ENCODE measurements at regions not wholly inside any gene's neighbourhood (a gene's known extent, or its start where the extent isn't known, plus 50 kb on each side); places are given as distances from the start of the nearest gene placed in this dataset.

DNA sequence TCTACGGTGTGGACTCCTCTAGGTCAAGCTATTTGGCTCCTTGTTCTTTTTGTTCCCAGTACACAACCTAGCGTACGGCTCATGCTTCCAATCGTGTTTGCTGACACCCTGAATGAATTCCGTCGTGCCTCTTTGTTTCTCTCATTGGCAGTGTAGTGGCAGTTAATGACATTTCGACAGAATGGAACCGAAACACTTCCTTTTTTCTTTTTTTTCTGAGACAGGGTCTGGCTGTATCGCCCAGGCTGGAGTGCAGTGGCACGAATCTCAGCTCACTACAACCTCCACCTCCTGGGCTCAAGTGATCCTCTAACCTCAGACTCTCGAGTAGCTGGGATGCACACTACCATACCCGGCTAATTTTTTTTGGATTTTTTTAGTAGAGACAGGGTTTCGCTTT lies 113.3 kb upstream of the ATP6AP2 start:
- H3K27ac ChIP-seq, result no peak overlapping the region
- 89% methylated on average over 13 of the region's 13 CpGs for WGBS (ENCODE audit: missing lambda C conversion rate)
- DNase-seq (ENCODE audit: low read depth in 1 of 2, low spot score in 1 of 2) (no peak), ATAC-seq (no peak), FAIRE-seq (peak; percentile 61)
- TF ChIP-seq MAZ (IDR thresholded peaks at IDR 0.05; ENCODE audit: borderline replicate concordance, low read depth, low read length), result no peak
- no peak for TF ChIP-seq SREBF2 (IDR thresholded peaks at IDR 0.05)
- no peak for TF ChIP-seq FOSL2 (IDR thresholded peaks at IDR 0.05)
- no peak for TF ChIP-seq FOSL2 (CRISPR knock-in tag; IDR thresholded peaks at IDR 0.05)
- no peak for TF ChIP-seq HOXB13 (CRISPR knock-in tag; IDR thresholded peaks at IDR 0.05; ENCODE audit: low read depth)
- TF ChIP-seq CHD4 (IDR thresholded peaks at IDR 0.05; ENCODE audit: borderline replicate concordance), result no peak
- no peak for TF ChIP-seq EP300 (IDR thresholded peaks at IDR 0.05)
- TF ChIP-seq ZC3H11A (IDR thresholded peaks at IDR 0.05), result no peak
- no peak for TF ChIP-seq FOXS1 (CRISPR knock-in tag; IDR thresholded peaks at IDR 0.05)
- TF ChIP-seq, protein P1, sequence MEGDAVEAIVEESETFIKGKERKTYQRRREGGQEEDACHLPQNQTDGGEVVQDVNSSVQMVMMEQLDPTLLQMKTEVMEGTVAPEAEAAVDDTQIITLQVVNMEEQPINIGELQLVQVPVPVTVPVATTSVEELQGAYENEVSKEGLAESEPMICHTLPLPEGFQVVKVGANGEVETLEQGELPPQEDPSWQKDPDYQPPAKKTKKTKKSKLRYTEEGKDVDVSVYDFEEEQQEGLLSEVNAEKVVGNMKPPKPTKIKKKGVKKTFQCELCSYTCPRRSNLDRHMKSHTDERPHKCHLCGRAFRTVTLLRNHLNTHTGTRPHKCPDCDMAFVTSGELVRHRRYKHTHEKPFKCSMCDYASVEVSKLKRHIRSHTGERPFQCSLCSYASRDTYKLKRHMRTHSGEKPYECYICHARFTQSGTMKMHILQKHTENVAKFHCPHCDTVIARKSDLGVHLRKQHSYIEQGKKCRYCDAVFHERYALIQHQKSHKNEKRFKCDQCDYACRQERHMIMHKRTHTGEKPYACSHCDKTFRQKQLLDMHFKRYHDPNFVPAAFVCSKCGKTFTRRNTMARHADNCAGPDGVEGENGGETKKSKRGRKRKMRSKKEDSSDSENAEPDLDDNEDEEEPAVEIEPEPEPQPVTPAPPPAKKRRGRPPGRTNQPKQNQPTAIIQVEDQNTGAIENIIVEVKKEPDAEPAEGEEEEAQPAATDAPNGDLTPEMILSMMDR (IDR thresholded peaks at IDR 0.05), result no peak
- TF ChIP-seq EHMT2 (IDR thresholded peaks at IDR 0.05; ENCODE audit: low read depth), result no peak
- no peak for TF ChIP-seq KDM5A (IDR thresholded peaks at IDR 0.05)
- no peak for TF ChIP-seq POLR2A (IDR thresholded peaks at IDR 0.05; ENCODE audit: low read length)
- TF ChIP-seq KDM1A (IDR thresholded peaks at IDR 0.05; ENCODE audit: low read depth), result no peak
- H3K9me3 ChIP-seq, result no peaks in the 10 kb centered on the region
- no peak overlapping the region for H3K4me2 ChIP-seq
- H3K4me1 ChIP-seq, result no peaks in the 10 kb centered on the region; the same call in 2 of the 3 replicates
- H3K4me3 ChIP-seq, result no peak overlapping the region
- CTCF ChIA-PET, result interaction anchor here (1.0 to 1.3 kb wide), 2 partner anchors 17 to 144 kb away, joined by 3 to 4 read pairs; no protein-coding TSS in a partner anchor
- POLR2A ChIA-PET, result no interaction called here

- 49% methylated on average over 5 of the region's 5 CpGs for WGBS (ENCODE audit: missing lambda C conversion rate)
- POLR2A ChIA-PET, result no interaction called here
- FAIRE-seq (no peak), ATAC-seq (no peak), DNase-seq (ENCODE audit: low read depth in 1 of 2, low spot score in 1 of 2) (no peak)
- CTCF ChIA-PET, result interaction anchor here (1.4 kb wide), 1 partner anchor 11 kb away, joined by 5 read pairs; no protein-coding TSS in a partner anchor
- Histone ChIP-seq H3K4me2 (no peak overlapping the region), H3K4me1 (no peaks in the 10 kb centered on the region), H3K27ac (no peak overlapping the region), H3K4me3 (no peak overlapping the region), H3K9me3 (no peaks in the 10 kb centered on the region)
- TF ChIP-seq EHF (CRISPR knock-in tag; IDR thresholded peaks at IDR 0.05) (no peak), MAX (IDR thresholded peaks at IDR 0.05) (no peak), NR3C1 (IDR thresholded peaks at IDR 0.05) (no peak), MYC (IDR thresholded peaks at IDR 0.05; ENCODE audit: borderline replicate concordance, low read length) (no peak), FOSB (CRISPR knock-in tag; IDR thresholded peaks at IDR 0.05) (no peak)
Observed at GRCh38 chrX:40465735-40466551, 114.8 kb upstream of the ATP6AP2 start.

DNA sequence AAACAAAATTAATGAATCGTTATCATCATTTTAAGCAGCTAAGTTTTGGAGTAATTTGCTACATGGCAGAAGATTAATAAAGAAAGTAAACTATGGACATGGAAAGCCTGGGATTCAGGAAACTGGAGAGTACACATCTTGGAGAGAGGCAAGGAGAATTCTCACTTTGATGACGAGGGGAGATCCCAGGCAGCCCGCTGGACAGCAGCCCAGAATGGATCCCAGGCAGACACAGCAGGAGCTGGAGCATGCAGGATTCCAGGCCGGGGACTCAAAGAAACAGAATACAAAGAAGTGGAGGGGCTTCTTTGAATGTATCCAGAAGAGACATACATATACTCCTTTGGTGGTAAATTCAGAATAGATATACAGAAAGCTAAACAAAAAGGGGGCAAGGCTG lies 118.0 kb upstream of the ATP6AP2 start:
- Histone ChIP-seq H3K4me1 (no peaks in the 10 kb centered on the region), H3K27ac (no peak overlapping the region), H3K4me3 (no peak overlapping the region), H3K4me2 (no peak overlapping the region), H3K9me3 (no peaks in the 10 kb centered on the region)
- POLR2A ChIA-PET, result no interaction called here
- ATAC-seq (no peak), DNase-seq (ENCODE audit: low read depth in 1 of 2, low spot score in 1 of 2) (no peak), FAIRE-seq (no peak)
- 58% methylated on average over 4 of the region's 4 CpGs for WGBS (ENCODE audit: missing lambda C conversion rate)
- TF ChIP-seq HDAC2 (IDR thresholded peaks at IDR 0.05), result no peak
- TF ChIP-seq ELK1 (IDR thresholded peaks at IDR 0.05; ENCODE audit: low read depth, low read length), result no peak
- CTCF ChIA-PET, result interaction anchor here (1.3 kb wide), 1 partner anchor 10 kb away, joined by 3 read pairs; no protein-coding TSS in a partner anchor
